ENCODE measurements at regions not wholly inside any gene's neighbourhood (a gene's known extent, or its start where the extent isn't known, plus 50 kb on each side); places are given as distances from the start of the nearest gene placed in this dataset.
"Not testable (repeated sequence)": the region's sequence is repeated elsewhere in the genome, so short reads cannot be mapped to it uniquely, and the experiment has no call there.

DNA sequence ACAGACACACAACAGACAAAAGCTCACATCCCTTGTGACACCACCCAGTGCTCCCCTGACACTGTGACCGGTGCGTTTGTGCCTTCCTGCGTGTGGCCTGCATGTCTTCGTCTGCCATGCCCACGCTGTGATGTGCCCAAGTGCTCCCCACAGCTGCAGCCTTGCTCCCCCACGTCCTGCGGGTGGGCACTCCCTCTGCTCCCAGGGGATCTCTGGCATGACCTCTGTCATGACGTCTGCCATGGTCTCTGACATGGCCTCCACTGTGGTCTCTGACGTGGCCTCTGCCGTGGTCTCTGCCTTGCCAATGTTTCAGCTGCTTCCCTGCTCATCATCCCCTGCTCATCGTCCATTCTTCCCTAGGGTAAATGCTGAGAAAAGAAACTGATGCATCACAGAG is 200.9 kb downstream of the DLL1 start:
- DNase-seq (ENCODE audit: low read depth, low spot score), result no peak
- Histone ChIP-seq H3K27ac (ENCODE audit: low read depth, low read length) (no peak overlapping the region), H3K27me3 (ENCODE audit: control insufficient read depth, insufficient read depth, low read length) (no peaks in the 10 kb centered on the region), H3K9me3 (ENCODE audit: control insufficient read depth, insufficient read depth, low read length) (peaks cover 90% of the 10 kb centered on the region), H3K4me3 (ENCODE audit: low read depth, low read length) (no peak overlapping the region)
- TF ChIP-seq, protein P1, sequence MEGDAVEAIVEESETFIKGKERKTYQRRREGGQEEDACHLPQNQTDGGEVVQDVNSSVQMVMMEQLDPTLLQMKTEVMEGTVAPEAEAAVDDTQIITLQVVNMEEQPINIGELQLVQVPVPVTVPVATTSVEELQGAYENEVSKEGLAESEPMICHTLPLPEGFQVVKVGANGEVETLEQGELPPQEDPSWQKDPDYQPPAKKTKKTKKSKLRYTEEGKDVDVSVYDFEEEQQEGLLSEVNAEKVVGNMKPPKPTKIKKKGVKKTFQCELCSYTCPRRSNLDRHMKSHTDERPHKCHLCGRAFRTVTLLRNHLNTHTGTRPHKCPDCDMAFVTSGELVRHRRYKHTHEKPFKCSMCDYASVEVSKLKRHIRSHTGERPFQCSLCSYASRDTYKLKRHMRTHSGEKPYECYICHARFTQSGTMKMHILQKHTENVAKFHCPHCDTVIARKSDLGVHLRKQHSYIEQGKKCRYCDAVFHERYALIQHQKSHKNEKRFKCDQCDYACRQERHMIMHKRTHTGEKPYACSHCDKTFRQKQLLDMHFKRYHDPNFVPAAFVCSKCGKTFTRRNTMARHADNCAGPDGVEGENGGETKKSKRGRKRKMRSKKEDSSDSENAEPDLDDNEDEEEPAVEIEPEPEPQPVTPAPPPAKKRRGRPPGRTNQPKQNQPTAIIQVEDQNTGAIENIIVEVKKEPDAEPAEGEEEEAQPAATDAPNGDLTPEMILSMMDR (IDR thresholded peaks at IDR 0.05; ENCODE audit: low read depth, low read length), result no peak
- CTCF ChIA-PET, result no interaction called here
- POLR2A ChIA-PET, result no interaction called here

- TF ChIP-seq, protein P1 (IDR thresholded peaks at IDR 0.05; ENCODE audit: low read depth, low read length), result no peak
- Histone ChIP-seq H3K9me3 (ENCODE audit: control insufficient read depth, insufficient read depth, low read length) (peaks cover 88% of the 10 kb centered on the region), H3K4me3 (ENCODE audit: low read depth, low read length) (no peak overlapping the region), H3K27ac (ENCODE audit: low read depth, low read length) (no peak overlapping the region), H3K27me3 (ENCODE audit: control insufficient read depth, insufficient read depth, low read length) (no peaks in the 10 kb centered on the region)
- ChIA-PET CTCF (no interaction called here), POLR2A (no interaction called here)
- no peak for DNase-seq (ENCODE audit: low read depth, low spot score)
Observed at GRCh38 chr6:170088582-170088955, 202.3 kb downstream of the DLL1 start.

DNA sequence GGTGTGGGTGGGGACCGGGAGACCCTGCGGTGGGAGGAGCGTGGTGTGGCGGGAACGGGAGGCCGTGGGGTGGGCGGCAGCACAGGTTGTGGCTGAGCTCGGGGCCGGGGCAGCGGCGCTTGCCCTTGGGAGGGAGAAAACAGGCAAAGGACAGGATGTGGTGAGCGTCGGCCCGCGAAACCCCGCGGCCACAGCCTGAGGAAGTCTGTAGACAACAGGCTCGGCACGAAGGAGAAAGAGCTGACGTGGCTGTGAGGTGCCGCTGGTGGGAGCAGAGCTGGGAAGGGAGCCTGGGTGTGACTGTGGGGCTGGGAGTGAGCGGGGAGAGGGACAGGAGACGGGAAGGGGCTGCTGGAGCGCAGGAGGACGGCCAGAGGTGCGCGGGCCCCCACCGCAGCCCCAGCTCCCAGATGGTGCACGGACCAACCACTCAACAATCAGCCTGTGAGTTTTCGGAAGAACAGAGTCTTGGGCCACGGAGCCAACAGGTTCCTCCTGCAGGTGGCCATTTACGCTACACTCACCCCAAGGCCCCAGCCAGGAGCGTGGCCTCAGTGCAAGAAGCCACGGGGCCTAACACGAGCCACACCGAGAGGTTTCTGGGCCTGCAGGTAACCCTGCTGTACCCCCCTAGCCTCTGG is 202.8 kb downstream of the DLL1 start:
- no peak overlapping the region for H3K27ac ChIP-seq (ENCODE audit: low read depth, low read length)
- no peak for DNase-seq (ENCODE audit: low read depth, low spot score)
- peaks cover 88% of the 10 kb centered on the region for H3K9me3 ChIP-seq (ENCODE audit: control insufficient read depth, insufficient read depth, low read length)
- POLR2A ChIA-PET, result no interaction called here
- TF ChIP-seq, protein P1 (IDR thresholded peaks at IDR 0.05; ENCODE audit: low read depth, low read length), result no peak
- no peaks in the 10 kb centered on the region for H3K27me3 ChIP-seq (ENCODE audit: control insufficient read depth, insufficient read depth, low read length)
- CTCF ChIA-PET, result no interaction called here
- H3K4me3 ChIP-seq (ENCODE audit: low read depth, low read length), result no peak overlapping the region

- CTCF ChIA-PET; H3K27ac ChIP-seq (ENCODE audit: low read depth, low read length): not testable (repeated sequence)
- peaks cover 88% of the 10 kb centered on the region for H3K9me3 ChIP-seq (ENCODE audit: control insufficient read depth, insufficient read depth, low read length)
Observed at GRCh38 chr6:170087421-170087780, 203.5 kb downstream of the DLL1 start.

GRCh38 chr6:170086639-170087420 is 204.0 kb downstream of the DLL1 start:
- DNase-seq (ENCODE audit: low read depth, low spot score), result no peak
- CTCF ChIA-PET, result no interaction called here
- Histone ChIP-seq H3K9me3 (ENCODE audit: control insufficient read depth, insufficient read depth, low read length) (peaks cover 88% of the 10 kb centered on the region), H3K4me3 (ENCODE audit: low read depth, low read length) (no peak overlapping the region), H3K27me3 (ENCODE audit: control insufficient read depth, insufficient read depth, low read length) (no peaks in the 10 kb centered on the region), H3K27ac (ENCODE audit: low read depth, low read length) (no peak overlapping the region)
- TF ChIP-seq, protein P1 (IDR thresholded peaks at IDR 0.05; ENCODE audit: low read depth, low read length), result no peak
- POLR2A ChIA-PET, result no interaction called here

More at GRCh38 chr6:170087421-170087780, 203.5 kb downstream of the DLL1 start:
- H3K4me3 ChIP-seq (ENCODE audit: low read depth, low read length); POLR2A ChIA-PET; DNase-seq (ENCODE audit: low read depth, low spot score); H3K27me3 ChIP-seq (ENCODE audit: control insufficient read depth, insufficient read depth, low read length): not testable (repeated sequence)
